ENCODE measurements at regions not wholly inside any gene's neighbourhood (a gene's known extent, or its start where the extent isn't known, plus 50 kb on each side); places are given as distances from the start of the nearest gene placed in this dataset.

- ChIA-PET CTCF (no interaction called here), POLR2A (no interaction called here)
- no peaks in the 10 kb centered on the region for H3K9me3 ChIP-seq (replicated peaks; ENCODE audit: control insufficient read depth, insufficient read depth, low read length)
- FAIRE-seq: no peak
- no peaks in the 10 kb centered on the region for H3K27me3 ChIP-seq (ENCODE audit: control insufficient read depth in 2 of 2, insufficient read depth in 2 of 2, low read length in 2 of 2)
- dilution Hi-C loops (cut with MboI; ENCODE audit: extremely low pct_ligation_motif_present, low sequenced_read_pairs): no loop called here
- no peak overlapping the region for H3K4me3 ChIP-seq (replicated peaks in 1 of 3; ENCODE audit: insufficient read depth in 1 of 3, low read depth in 1 of 3, low read length in 3 of 3)
- H3K4me1 ChIP-seq (ENCODE audit: control insufficient read depth, extremely low read depth, insufficient read depth, low read length): peaks cover 11% of the 10 kb centered on the region
- intact Hi-C loops (cut with micrococcal nuclease): no loop called here
- H4K20me1 ChIP-seq (replicated peaks; ENCODE audit: control insufficient read depth, extremely low read depth, insufficient read depth, low read length): no peaks in the 10 kb centered on the region
- H3K9me1 ChIP-seq (replicated peaks; ENCODE audit: control insufficient read depth, extremely low read depth, insufficient read depth, low read length): no peaks in the 10 kb centered on the region
- H3K36me3 ChIP-seq (ENCODE audit: control insufficient read depth in 2 of 2, extremely low read depth in 1 of 2, insufficient read depth in 2 of 2, low read length in 2 of 2): no peaks in the 10 kb centered on the region
- no TSS peak for BruUV-seq (replicated peaks)
- H3K9ac ChIP-seq (replicated peaks; ENCODE audit: extremely low read depth, insufficient read depth, low read length): no peak overlapping the region
- H3K27ac ChIP-seq (ENCODE audit: insufficient read depth, low read depth, low read length): no peak overlapping the region
- no peak overlapping the region for H3K4me2 ChIP-seq (ENCODE audit: insufficient read depth, low read length)
- DNase-seq (ENCODE audit: low read depth, low spot score): no peak
- no peak overlapping the region for H2AFZ ChIP-seq (ENCODE audit: low read depth, low read length)
- TF ChIP-seq MYC (IDR thresholded peaks at IDR 0.05; ENCODE audit: low read depth, low read length) (no peak), MAX (IDR thresholded peaks at IDR 0.05; ENCODE audit: insufficient read depth, insufficient read length) (no peak), CTCF (IDR thresholded peaks at IDR 0.05; ENCODE audit: extremely low read depth in 1 of 2, insufficient read depth in 1 of 2, low read depth in 1 of 2, low read length in 2 of 2) (no peak), JUN (IDR thresholded peaks at IDR 0.05; ENCODE audit: borderline replicate concordance, insufficient read depth, insufficient read length, low read depth) (no peak), POLR2AphosphoS5 (IDR thresholded peaks at IDR 0.05; ENCODE audit: insufficient read depth, low read depth, low read length) (no peak), EZH2 (IDR thresholded peaks at IDR 0.05; ENCODE audit: borderline replicate concordance, low read depth, low read length, severe bottlenecking) (no peak), FOS (IDR thresholded peaks at IDR 0.05; ENCODE audit: borderline replicate concordance, insufficient read depth, low read length) (no peak), GATA2 (IDR thresholded peaks at IDR 0.05; ENCODE audit: insufficient read depth, insufficient read length, low read depth, low read length) (no peak)
- H3K79me2 ChIP-seq (ENCODE audit: control insufficient read depth, insufficient read depth, low read length): no peaks in the 10 kb centered on the region
These were observed 109.0 kb upstream of the RAPGEF2 start for GRCh38 chr4:158993891-158994290.
